NCI-H1048 (cell line): ENCODE measurements at regions not wholly inside any gene's neighbourhood (a gene's known extent, or its start where the extent isn't known, plus 50 kb on each side); places are given as distances from the start of the nearest gene placed in this dataset.
"Not testable (repeated sequence)": the region's sequence is repeated elsewhere in the genome, so short reads cannot be mapped to it uniquely, and the experiment has no call there.

Source experiments
- DNase-seq: peaks from one replicate; lab custom pipeline; 2025; lab: John Stamatoyannopoulos, UW

- DNase-seq, result not testable (repeated sequence)
Observed at GRCh38 chr2:208800887-208801286, 394.3 kb downstream of the PTH2R start.

DNA sequence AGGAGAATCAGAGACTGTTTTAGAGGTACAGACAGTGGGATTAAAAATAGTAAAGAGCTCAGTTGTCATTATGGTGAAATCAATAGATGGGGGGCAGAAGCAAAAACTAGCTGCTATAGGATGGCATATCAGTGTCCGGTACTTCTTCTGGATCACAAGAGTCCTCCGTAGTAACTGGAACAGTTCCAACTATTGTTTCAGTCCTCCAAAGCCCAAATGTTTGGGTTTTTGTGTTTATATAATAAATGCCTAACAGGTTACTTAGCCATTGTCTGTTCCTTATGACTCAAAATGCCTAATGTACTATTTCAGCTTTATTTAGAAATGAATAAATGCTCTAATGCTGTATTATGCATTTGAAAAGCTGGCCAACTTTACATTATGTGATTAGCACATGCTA, 401.2 kb downstream of the PTH2R start:
- no peak for DNase-seq

- DNase-seq, result not testable (repeated sequence)
Observed at GRCh38 chr2:208811885-208812284, 405.3 kb downstream of the PTH2R start.

DNA sequence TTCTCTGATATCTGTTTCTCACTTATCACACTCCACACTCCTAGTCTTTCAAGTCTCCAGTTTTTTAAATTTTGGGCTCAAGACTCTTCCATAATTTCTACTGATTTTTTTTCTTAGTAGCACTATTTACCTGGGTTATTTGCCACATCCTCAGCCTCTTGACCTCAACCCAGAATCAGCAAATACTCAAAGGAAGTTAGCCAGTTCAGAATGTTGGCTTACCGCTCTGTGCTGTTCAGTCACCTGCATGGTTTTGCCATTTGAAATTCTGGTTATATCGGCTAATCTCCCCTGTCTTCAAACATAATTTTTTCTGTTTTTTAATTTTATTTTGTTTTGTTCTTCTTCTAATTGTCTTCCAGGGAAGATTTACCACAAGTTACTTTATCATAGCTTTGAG, 412.6 kb downstream of the PTH2R start:
- DNase-seq, result no peak

GRCh38 chr2:208820014-208820688, 413.6 kb downstream of the PTH2R start:
- DNase-seq, result no peak

GRCh38 chr2:208827109-208827508, 420.5 kb downstream of the PTH2R start:
- DNase-seq, result no peak

DNA sequence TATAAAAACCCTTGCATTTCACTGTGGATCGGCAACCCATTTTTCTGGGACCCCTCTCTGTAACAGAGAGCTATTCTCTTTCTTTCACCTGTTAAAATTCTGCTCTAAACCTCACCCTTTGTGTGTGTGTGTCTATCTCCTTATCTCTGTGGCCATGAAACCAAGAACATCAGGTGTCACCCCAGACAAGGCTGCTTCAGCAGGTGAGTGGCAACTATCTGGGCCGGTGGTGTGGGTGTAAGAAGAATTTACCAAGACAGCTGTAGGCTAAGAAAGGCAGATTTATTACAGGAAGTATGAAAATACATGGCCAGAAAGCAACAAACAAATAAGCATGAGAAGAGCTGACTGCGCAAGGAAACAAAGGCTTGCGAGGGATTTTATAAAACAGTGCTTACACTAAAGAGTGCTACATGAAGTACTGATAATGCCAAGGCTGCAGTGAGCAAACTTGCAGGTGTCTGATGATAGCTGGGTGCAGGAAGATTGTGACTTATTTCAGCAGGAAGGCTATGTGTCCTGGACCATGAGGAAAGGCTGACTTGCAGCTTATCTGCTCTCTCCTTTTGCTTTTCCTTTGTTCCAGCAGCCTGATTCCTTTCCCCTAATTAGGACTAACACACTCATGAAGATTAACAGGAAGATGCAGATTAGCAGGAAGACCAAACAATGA, 421.1 kb downstream of the PTH2R start:
- no peak for DNase-seq

DNA sequence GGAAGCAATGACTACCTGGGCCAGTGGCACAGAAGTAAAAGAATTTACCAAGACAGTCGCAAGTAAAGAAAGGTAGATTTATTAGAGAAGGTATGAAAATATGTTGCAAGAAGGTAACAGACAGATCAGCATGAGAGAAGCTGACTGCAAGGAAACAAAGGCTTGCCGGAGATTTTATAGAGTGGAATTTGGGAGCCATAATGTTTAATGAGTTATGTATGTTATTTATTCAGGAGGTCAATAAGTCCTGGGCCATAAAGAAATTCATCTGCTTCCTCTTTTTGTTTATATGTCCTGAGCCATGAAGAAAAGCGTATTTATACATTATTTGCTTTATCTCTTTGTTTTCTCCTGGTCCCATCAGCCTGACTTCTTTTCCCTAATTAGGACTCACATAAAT, 423.6 kb downstream of the PTH2R start:
- no peak for DNase-seq

- DNase-seq, result no peak
Observed at GRCh38 chr2:208847651-208848050, 441.1 kb downstream of the PTH2R start.

- no peak for DNase-seq
Observed at GRCh38 chr2:208854717-208855116, 448.1 kb downstream of the PTH2R start.

GRCh38 chr2:208867374-208867773, 460.8 kb downstream of the PTH2R start:
- no peak for DNase-seq

GRCh38 chr2:208872591-208872990, 466.0 kb downstream of the PTH2R start:
- DNase-seq, result no peak

GRCh38 chr2:208879666-208880065, 473.1 kb downstream of the PTH2R start:
- DNase-seq, result no peak

- DNase-seq, result no peak
Observed at GRCh38 chr2:208880171-208880570, 473.6 kb downstream of the PTH2R start.

DNA sequence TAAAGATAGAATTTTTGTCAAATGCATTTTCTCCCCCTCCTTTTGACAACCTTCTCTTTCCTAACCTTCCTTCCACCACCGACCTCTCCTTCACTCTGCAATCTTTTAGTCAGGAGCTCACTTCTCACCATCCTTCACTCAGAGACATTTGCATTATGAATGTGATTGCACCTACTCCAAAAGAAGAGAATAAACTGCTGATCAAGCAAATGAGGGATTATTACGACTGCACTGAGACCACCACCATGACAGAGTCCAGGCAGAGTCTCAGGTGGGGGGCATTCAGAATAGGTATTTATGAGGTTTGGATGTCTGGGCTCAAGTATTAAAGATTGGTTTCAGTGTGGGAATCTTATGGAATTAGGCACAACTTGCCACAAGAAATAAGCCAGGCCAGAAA, 483.9 kb downstream of the PTH2R start:
- DNase-seq, result no peak

GRCh38 chr2:208892203-208892602, 485.6 kb downstream of the PTH2R start:
- DNase-seq, result no peak

- no peak for DNase-seq
Observed at GRCh38 chr2:208906330-208906729, 499.7 kb downstream of the PTH2R start.

- no peak for DNase-seq
Observed at GRCh38 chr2:208915401-208915800, 508.4 kb upstream of the MAP2 start.

- DNase-seq, result peak; percentile 1
Observed at GRCh38 chr2:208916881-208917280, 507.0 kb upstream of the MAP2 start.

DNA sequence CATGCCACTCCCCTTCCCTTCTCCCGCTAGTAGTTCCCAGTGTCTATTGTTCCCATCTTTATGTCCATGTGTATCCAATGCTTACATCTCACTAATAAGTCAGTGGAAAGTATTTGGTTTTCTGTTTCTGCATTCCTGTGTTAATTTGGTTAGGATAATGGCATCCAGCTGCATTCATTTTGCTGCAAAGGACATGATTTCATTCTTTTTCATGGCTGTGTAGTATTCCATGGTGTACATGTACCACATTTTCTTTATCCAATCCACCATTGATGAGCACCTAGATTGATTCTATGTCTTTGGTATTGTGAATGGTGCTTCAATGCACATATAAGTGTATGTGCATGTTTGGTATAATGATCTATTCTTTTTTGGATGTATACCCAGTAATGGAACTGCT, 502.5 kb upstream of the MAP2 start:
- DNase-seq, result not testable (repeated sequence)

DNA sequence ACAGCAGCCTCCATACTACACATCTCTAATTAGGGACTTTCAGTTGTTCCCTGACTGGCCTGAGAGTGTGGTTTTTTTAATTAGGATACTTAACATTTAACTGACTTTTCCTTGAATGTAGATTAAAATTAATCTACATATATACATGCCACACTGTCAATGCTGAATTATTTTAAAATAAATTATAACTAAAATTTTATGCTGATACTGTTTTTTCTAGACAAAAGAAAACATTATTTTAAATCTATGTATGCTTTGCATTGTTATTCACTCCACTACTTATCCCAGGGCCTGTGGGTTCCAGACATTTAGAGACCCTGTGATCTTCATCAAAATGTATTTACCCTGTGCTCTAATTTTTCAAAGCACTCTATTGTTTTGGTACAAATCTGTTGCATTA, 496.0 kb upstream of the MAP2 start:
- no peak for DNase-seq

DNA sequence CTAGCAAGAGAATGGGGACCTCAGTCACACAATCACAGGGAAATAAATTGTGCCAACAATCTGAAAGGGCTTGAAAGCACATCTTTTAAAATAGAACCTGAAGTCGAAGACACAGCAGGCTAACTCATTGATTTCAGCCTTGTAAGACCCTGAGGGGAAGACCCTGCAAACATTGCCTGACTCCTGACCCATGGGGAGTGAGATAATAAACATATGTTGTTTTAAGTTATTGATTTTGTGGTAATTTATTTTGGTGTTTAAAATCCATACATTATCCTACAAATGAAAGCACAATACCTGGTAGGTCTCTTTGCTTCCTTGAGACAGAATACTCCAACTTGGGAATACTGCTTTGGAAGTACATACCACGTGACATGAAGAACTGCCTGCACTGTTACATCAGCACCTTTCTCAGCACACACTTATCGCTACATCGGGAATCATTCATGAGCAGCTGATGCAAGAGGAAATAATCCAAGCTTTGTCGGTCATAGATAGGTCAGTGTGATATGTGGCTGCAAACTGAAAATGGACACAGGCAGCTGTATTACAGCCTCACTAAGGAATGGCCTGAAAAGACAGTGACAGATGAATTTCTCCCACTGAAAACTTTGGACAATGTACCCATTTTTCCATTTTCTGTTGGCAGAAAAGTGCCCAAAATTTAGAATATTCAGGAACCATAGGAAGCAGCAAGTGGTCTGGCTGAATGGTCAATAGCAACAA, 494.5 kb upstream of the MAP2 start:
- DNase-seq, result no peak

GRCh38 chr2:208929894-208930427, 493.9 kb upstream of the MAP2 start:
- DNase-seq, result no peak
